Ishikawa (cell line): ENCODE measurements at regions not wholly inside any gene's neighbourhood (a gene's known extent, or its start where the extent isn't known, plus 50 kb on each side); places are given as distances from the start of the nearest gene placed in this dataset.

Source experiments
- CREB1 ChIP-seq: IDR thresholded peaks from 2 replicates; pipeline ENCODE4 v1.6.1; 2012; ENCODE audit warnings: low read depth
- NFIC ChIP-seq: IDR thresholded peaks from 2 replicates; pipeline ENCODE4 v1.6.1; 2012
- RAD21 ChIP-seq: IDR thresholded peaks from 2 replicates; pipeline ENCODE4 v1.6.1; 2012; ENCODE audit warnings: low read depth
- TF ChIP-seq, protein P1 (sequence below): IDR thresholded peaks from 2 replicates; pipeline ENCODE4 v1.6.1; 2012; ENCODE audit warnings: low read depth, mild to moderate bottlenecking
- TF ChIP-seq, protein P2 (sequence below): IDR thresholded peaks from 2 replicates; pipeline ENCODE4 v1.6.1; 2012

DNA sequence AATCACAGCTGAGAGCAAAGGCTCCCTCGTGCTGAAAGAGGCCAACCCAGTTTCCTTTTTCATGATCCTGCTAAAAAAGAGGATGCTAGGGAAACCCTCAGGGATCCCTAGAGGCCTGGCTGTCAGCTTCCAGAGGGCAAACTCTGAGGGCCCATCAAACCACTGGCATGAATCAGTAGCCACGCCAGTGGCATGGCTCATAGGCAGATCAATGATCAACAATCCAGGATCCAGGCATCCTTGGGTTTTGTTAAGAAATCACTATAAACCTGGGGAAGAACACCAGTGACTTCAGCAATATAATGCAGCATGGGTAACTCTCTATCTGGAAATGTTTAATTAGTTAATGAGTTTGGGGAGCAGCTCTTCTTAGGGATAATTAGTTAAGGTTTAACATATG is 286.5 kb downstream of the C1D start:
- TF ChIP-seq, protein P1, sequence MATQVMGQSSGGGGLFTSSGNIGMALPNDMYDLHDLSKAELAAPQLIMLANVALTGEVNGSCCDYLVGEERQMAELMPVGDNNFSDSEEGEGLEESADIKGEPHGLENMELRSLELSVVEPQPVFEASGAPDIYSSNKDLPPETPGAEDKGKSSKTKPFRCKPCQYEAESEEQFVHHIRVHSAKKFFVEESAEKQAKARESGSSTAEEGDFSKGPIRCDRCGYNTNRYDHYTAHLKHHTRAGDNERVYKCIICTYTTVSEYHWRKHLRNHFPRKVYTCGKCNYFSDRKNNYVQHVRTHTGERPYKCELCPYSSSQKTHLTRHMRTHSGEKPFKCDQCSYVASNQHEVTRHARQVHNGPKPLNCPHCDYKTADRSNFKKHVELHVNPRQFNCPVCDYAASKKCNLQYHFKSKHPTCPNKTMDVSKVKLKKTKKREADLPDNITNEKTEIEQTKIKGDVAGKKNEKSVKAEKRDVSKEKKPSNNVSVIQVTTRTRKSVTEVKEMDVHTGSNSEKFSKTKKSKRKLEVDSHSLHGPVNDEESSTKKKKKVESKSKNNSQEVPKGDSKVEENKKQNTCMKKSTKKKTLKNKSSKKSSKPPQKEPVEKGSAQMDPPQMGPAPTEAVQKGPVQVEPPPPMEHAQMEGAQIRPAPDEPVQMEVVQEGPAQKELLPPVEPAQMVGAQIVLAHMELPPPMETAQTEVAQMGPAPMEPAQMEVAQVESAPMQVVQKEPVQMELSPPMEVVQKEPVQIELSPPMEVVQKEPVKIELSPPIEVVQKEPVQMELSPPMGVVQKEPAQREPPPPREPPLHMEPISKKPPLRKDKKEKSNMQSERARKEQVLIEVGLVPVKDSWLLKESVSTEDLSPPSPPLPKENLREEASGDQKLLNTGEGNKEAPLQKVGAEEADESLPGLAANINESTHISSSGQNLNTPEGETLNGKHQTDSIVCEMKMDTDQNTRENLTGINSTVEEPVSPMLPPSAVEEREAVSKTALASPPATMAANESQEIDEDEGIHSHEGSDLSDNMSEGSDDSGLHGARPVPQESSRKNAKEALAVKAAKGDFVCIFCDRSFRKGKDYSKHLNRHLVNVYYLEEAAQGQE, result no peak
- TF ChIP-seq NFIC, result no peak
- TF ChIP-seq CREB1, result no peak
- TF ChIP-seq, protein P2, sequence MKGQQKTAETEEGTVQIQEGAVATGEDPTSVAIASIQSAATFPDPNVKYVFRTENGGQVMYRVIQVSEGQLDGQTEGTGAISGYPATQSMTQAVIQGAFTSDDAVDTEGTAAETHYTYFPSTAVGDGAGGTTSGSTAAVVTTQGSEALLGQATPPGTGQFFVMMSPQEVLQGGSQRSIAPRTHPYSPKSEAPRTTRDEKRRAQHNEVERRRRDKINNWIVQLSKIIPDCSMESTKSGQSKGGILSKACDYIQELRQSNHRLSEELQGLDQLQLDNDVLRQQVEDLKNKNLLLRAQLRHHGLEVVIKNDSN, result no peak
- no peak for TF ChIP-seq RAD21
